ENCODE measurements at regions not wholly inside any gene's neighbourhood (a gene's known extent, or its start where the extent isn't known, plus 50 kb on each side); places are given as distances from the start of the nearest gene placed in this dataset.

DNA sequence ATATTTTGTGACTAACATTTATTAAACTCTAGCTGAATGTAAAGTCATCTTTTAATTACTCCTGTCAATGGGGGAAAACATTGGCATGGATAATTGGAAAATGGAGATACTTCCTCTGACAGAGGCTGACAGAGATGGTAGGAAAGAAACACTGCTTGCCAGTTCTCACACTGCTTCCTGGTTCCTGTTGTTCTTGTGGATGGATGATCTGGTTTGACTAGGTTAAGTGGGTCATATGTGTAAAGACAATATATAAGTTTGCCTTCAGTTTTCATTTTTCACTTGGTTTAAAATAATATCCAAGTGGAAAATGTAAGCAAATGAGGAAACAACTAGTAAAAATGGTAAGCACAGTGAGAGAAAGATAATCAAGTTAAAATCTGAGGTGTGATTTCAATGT lies 188.8 kb upstream of the CWC22 start:
- H3K79me2 ChIP-seq (replicated peaks; ENCODE audit: insufficient read depth, low read length): no peaks in the 10 kb centered on the region
- no peak overlapping the region for H2AFZ ChIP-seq (ENCODE audit: low read depth, low read length)
- no peak overlapping the region for H3K27ac ChIP-seq (ENCODE audit: low read length)
- no peaks in the 10 kb centered on the region for H3K9me2 ChIP-seq (ENCODE audit: insufficient read depth, low read length)
- no peak overlapping the region for H3K9ac ChIP-seq (ENCODE audit: low read length)
- no peaks in the 10 kb centered on the region for H4K20me1 ChIP-seq (ENCODE audit: insufficient read depth)
- H3K4me3 ChIP-seq (ENCODE audit: low read length): no peak overlapping the region
- no peaks in the 10 kb centered on the region for H3K27me3 ChIP-seq (ENCODE audit: insufficient read depth, low read depth, low read length)
- TF ChIP-seq RAD21 (conservative IDR thresholded peaks at IDR 0.05) (no peak), CTCF (IDR thresholded peaks at IDR 0.05; ENCODE audit: poor library complexity, severe bottlenecking) (no peak), MXI1 (conservative IDR thresholded peaks at IDR 0.05; ENCODE audit: poor library complexity, severe bottlenecking) (no peak), TAF1 (IDR thresholded peaks at IDR 0.05; ENCODE audit: low read depth) (no peak), EZH2 (IDR thresholded peaks at IDR 0.05; ENCODE audit: borderline replicate concordance, insufficient read depth, low read length, poor library complexity, severe bottlenecking) (no peak), EP300 (conservative IDR thresholded peaks at IDR 0.05; ENCODE audit: poor library complexity, severe bottlenecking) (no peak), SMC3 (conservative IDR thresholded peaks at IDR 0.05; ENCODE audit: poor library complexity) (no peak), POLR2AphosphoS5 (IDR thresholded peaks at IDR 0.05) (no peak)
- TF ChIP-seq, protein P1, sequence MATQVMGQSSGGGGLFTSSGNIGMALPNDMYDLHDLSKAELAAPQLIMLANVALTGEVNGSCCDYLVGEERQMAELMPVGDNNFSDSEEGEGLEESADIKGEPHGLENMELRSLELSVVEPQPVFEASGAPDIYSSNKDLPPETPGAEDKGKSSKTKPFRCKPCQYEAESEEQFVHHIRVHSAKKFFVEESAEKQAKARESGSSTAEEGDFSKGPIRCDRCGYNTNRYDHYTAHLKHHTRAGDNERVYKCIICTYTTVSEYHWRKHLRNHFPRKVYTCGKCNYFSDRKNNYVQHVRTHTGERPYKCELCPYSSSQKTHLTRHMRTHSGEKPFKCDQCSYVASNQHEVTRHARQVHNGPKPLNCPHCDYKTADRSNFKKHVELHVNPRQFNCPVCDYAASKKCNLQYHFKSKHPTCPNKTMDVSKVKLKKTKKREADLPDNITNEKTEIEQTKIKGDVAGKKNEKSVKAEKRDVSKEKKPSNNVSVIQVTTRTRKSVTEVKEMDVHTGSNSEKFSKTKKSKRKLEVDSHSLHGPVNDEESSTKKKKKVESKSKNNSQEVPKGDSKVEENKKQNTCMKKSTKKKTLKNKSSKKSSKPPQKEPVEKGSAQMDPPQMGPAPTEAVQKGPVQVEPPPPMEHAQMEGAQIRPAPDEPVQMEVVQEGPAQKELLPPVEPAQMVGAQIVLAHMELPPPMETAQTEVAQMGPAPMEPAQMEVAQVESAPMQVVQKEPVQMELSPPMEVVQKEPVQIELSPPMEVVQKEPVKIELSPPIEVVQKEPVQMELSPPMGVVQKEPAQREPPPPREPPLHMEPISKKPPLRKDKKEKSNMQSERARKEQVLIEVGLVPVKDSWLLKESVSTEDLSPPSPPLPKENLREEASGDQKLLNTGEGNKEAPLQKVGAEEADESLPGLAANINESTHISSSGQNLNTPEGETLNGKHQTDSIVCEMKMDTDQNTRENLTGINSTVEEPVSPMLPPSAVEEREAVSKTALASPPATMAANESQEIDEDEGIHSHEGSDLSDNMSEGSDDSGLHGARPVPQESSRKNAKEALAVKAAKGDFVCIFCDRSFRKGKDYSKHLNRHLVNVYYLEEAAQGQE (IDR thresholded peaks at IDR 0.05; ENCODE audit: borderline replicate concordance): no peak
- H3K9me3 ChIP-seq (ENCODE audit: low read length): no peaks in the 10 kb centered on the region
- H3K36me3 ChIP-seq (ENCODE audit: insufficient read depth, low read length): no peaks in the 10 kb centered on the region
- H3F3A ChIP-seq (ENCODE audit: insufficient read depth, low read length, poor library complexity, severe bottlenecking): no peaks in the 10 kb centered on the region
- H3K4me2 ChIP-seq (ENCODE audit: low read length): no peak overlapping the region

GRCh38 chr2:180191432-180192124 lies 184.5 kb upstream of the CWC22 start:
- no peaks in the 10 kb centered on the region for H4K20me1 ChIP-seq (ENCODE audit: insufficient read depth)
- no peak overlapping the region for H3K4me2 ChIP-seq (ENCODE audit: low read length)
- no peaks in the 10 kb centered on the region for H3K36me3 ChIP-seq (ENCODE audit: insufficient read depth, low read length)
- H3K9ac ChIP-seq (ENCODE audit: low read length): no peak overlapping the region
- H3K4me3 ChIP-seq (ENCODE audit: low read length): no peak overlapping the region
- no peak for TF ChIP-seq SMC3 (conservative IDR thresholded peaks at IDR 0.05; ENCODE audit: poor library complexity)
- no peak for TF ChIP-seq TAF1 (IDR thresholded peaks at IDR 0.05; ENCODE audit: low read depth)
- no peak for TF ChIP-seq EP300 (conservative IDR thresholded peaks at IDR 0.05; ENCODE audit: poor library complexity, severe bottlenecking)
- no peak for TF ChIP-seq EZH2 (IDR thresholded peaks at IDR 0.05; ENCODE audit: borderline replicate concordance, insufficient read depth, low read length, poor library complexity, severe bottlenecking)
- no peak for TF ChIP-seq MXI1 (conservative IDR thresholded peaks at IDR 0.05; ENCODE audit: poor library complexity, severe bottlenecking)
- TF ChIP-seq RAD21 (conservative IDR thresholded peaks at IDR 0.05): no peak
- no peak for TF ChIP-seq POLR2AphosphoS5 (IDR thresholded peaks at IDR 0.05)
- no peak for TF ChIP-seq CTCF (IDR thresholded peaks at IDR 0.05; ENCODE audit: poor library complexity, severe bottlenecking)
- TF ChIP-seq, protein P1 (IDR thresholded peaks at IDR 0.05; ENCODE audit: borderline replicate concordance): no peak
- no peaks in the 10 kb centered on the region for H3K9me2 ChIP-seq (ENCODE audit: insufficient read depth, low read length)
- no peaks in the 10 kb centered on the region for H3F3A ChIP-seq (ENCODE audit: insufficient read depth, low read length, poor library complexity, severe bottlenecking)
- no peak overlapping the region for H2AFZ ChIP-seq (ENCODE audit: low read depth, low read length)
- no peak overlapping the region for H3K27ac ChIP-seq (ENCODE audit: low read length)
- no peaks in the 10 kb centered on the region for H3K9me3 ChIP-seq (ENCODE audit: low read length)
- no peaks in the 10 kb centered on the region for H3K79me2 ChIP-seq (replicated peaks; ENCODE audit: insufficient read depth, low read length)
- no peaks in the 10 kb centered on the region for H3K27me3 ChIP-seq (ENCODE audit: insufficient read depth, low read depth, low read length)

Measured in neural cell (in vitro differentiated cells).